ENCODE measurements at regions not wholly inside any gene's neighbourhood (a gene's known extent, or its start where the extent isn't known, plus 50 kb on each side); places are given as distances from the start of the nearest gene placed in this dataset.

DNA sequence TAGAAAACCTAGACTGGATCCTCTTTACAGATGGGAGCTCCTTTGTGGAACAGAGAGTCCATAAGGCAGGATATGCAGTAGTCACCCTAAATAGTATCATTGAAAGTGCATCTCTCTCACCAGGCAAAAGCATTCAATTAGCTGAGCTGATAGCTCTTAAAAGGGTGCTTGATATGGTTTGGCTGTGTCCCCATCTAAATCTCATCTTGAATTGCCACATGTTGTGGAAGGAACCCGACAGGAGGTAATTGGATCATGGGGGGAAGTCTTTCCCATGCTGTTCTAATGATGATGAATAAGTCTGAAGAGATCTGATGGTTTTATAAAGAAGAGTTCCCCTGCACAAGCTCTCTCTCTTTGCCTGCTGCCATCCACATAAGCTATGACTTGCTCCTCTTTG is 96.2 kb upstream of the RMP24 start:
- TF ChIP-seq EZH2 (IDR thresholded peaks at IDR 0.05; ENCODE audit: borderline replicate concordance, low read depth, low read length, severe bottlenecking): no peak
- TF ChIP-seq, protein P1, sequence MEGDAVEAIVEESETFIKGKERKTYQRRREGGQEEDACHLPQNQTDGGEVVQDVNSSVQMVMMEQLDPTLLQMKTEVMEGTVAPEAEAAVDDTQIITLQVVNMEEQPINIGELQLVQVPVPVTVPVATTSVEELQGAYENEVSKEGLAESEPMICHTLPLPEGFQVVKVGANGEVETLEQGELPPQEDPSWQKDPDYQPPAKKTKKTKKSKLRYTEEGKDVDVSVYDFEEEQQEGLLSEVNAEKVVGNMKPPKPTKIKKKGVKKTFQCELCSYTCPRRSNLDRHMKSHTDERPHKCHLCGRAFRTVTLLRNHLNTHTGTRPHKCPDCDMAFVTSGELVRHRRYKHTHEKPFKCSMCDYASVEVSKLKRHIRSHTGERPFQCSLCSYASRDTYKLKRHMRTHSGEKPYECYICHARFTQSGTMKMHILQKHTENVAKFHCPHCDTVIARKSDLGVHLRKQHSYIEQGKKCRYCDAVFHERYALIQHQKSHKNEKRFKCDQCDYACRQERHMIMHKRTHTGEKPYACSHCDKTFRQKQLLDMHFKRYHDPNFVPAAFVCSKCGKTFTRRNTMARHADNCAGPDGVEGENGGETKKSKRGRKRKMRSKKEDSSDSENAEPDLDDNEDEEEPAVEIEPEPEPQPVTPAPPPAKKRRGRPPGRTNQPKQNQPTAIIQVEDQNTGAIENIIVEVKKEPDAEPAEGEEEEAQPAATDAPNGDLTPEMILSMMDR (IDR thresholded peaks at IDR 0.05; ENCODE audit: borderline replicate concordance, extremely low read depth, low read length, poor library complexity, severe bottlenecking): no peak
